NCI-H1417 (cell line): ENCODE measurements at regions not wholly inside any gene's neighbourhood (a gene's known extent, or its start where the extent isn't known, plus 50 kb on each side); places are given as distances from the start of the nearest gene placed in this dataset.

Experiments used
- DNase-seq, 3 experiments: peaks; one replicate each; lab custom pipeline; 2025; lab: John Stamatoyannopoulos, UW

DNA sequence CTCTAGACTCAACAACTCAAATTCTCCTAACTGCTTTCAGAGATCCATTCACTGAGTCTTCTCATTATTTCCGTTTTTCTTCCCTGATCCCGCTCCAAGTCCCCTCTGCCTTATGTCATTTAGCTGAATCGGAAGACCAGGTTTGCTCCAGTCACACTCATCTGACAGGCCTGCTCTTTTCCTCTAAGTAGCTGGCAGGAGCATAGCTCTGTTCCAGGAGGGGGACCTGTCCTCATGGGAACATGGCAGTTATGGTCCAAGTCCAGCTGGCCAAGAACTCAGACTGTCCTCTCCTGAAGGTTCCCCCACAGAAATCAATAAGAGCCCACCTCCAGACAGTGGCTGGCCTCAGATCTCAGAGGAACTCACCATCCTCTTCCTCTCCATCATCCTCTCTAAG lies 130.9 kb upstream of the SERP2 start:
- no peak for DNase-seq

DNA sequence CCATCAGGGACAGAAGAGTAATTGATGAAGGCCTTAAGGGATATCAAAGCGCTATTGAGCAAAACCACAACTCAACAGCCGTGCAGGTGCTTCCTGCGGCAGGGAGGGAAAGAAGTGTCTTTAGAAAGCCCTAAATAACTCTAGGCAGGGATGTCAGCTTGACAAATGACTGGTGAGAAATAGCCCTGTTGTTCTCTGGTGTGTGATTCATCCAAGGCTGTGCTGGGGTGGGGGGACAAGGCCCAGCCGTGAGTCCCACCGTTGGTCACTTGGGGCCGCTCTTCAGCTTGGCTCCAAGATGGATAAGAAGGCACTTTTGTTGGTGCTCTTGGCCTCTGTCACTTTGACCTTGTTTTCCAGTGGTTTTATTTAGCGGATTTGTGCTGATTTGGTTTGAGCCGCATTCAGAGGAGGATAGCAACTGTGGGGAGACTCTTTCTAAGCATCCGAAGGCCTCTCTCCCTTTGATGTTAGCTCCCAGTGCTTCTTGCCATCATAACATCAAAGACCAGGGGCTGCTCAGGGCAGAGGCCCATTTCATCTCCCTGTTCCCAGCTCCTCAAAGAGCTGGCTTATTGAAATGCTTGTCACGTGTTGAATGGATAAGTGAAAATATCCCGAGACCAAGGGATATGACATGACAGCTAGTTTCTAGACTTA lies 130.3 kb upstream of the SERP2 start:
- DNase-seq: peak in 1 of 3 experiments; percentile 72

DNA sequence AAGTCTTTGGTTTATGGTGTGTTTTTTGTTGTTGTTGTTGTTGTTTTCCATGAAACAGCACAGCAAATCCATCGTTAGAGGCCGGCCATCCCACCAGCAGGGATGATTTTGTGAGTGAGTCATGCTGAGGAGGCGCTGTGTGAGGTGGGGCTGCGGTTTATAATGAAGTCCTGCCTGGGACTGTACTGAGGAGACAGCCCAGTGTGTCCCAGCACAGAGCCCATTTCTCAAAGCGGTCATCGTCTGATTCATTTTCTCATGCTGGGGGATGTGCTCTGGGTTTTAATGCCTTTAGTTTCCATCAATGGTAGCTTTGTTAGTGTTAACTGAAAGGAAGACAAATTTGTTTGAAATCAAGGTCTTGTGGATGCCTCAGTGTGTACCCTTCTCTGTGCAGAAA lies 129.3 kb upstream of the SERP2 start:
- DNase-seq: no peak

DNA sequence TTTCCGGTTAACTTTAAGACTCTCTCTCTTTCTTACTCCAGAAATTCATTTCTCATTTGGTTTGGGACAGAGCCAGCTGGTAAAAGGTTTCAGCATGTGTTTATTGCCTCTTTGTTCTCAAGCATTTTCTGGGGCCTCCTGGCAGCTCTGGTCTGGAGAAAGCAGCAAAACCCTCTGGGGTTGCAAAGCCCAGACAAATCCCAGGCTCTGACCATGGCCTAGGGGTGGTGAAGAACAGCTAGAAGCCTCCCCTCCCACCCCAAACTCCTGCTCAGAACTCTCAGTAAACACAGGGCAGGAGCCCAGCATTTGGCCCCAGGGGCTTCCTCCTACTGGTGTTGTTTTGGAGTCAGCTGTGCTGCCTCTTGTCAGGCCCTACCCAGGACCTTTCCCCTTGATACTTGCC lies 124.2 kb upstream of the SERP2 start:
- DNase-seq: no peak

DNA sequence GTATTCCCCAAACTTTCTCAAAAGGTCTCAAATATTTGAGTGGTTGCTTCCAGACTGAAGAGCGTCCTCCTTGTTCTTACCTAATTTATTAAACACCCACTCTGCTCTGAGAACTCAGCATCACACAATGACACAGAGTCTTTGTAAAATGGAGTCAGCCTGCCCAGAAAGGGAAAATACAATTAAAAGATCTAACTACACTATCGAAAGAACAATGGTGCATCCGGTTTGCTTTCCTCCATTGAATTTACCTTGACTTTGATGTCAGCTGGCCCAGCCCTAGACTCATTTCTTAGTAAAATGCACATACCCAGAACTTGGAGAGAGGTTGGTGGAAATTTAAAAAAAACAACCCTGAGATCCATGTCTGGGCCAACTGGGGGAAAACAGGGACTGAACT lies 120.7 kb upstream of the SERP2 start:
- DNase-seq: no peak

DNA sequence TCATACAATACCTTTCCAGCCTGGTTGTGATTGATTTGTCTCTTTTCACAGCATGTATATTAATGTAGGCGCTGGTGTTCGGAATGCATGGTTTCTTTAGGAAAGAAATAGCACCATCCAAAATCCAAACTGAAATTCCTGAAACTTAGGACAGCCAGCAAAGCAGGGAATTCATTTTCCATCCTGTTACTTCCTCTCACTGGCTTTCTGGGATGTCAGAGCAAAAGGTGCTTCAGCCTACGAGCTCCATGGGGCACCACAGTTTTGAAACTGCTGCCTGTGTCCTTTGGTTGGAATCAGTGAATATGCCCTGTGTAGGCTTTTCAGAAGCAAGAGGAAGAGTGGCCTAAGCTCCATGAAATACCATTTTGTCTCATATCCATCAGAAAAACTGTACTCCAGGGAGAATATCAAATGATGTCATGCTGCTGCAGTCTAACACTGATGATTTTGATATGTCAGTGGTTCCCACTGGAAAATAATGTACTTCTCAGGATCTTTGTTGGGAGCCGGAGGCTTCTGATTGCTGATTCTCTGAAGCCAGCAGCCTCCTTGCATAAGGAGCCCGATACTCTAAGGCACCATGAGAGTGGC lies 117.8 kb upstream of the SERP2 start:
- DNase-seq: no peak

DNA sequence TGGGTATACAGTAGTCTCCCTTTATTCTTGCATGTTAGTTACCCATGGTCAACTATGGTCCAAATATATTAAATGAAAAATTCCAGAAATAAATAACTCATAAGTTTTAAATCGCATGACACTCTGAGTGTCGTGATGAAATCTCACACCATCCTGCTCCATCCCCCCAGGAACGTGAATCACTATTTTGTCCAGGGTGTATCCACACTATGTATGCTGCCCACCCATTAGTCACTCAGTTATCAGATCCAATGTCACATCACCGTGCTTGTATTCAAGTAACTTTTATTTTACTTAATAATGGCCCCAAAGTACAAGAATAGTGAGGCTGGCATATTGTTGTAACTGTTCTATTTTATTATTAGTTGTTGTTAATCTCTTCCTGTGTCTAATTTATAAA lies 115.8 kb upstream of the SERP2 start:
- DNase-seq: no peak

DNA sequence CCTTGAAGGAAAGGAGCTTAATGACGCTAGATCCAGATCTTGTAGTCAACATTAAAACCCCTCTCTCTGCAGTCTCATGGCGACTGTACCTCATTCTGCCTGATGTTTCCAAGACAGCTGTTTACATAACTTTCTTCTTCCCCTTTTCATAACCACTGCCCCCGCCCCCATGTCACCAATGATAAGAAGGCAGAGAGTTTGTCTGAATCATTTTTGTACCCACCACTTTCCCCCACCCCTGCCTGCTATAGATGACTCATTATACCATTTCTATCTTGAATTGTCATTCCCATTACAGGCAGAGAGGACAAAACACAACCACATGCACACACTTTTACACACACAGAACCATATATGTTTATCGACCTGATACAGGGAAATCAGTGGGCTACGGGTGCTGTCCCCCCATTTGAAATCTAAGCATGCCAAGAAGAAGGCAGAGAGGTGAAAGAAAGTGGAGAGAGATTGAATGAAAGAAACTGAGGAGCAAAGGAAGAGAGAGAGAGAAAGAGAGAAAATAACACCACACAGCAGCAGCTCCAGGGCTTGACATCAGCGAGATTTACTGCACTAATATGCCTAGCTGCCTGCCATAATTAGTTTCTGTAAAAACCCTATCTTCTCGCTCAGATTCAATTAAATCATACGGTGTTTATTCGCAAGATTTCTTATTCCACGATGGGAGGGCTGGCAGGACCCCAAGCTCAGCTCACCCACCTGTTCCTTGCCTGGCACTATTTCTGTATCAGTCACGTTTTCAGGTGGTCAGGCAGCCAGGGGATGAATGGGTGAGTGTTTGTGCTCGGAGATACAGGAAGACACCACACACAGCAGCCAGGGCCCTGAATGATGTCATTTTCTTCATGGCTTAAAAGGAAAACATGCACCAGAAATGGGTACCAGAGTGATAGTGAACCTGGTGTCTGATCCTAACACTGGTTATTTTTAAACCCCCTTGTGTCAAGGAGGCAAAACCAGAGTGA lies 114.3 kb upstream of the SERP2 start:
- DNase-seq: peak in 1 of 3 experiments; percentile 17

DNA sequence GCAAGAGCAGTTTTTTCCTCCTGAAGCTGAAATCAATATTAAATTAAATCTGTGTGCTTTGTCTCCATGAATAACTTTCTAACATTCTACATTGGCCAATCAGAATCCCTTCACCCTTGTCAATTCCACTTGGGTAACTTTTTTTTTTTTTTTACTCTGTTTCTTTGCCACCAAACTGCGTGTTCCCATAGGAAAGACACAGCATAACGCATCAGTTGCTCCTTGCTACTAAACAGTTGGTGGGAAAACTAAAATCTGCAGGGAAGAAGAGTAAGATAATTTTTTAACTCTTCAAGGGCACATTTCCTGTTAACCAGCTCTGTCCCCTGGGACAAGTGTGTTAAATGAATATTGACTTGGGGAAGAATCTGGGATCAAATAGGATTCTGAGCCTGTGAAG lies 113.3 kb upstream of the SERP2 start:
- DNase-seq: no peak

DNA sequence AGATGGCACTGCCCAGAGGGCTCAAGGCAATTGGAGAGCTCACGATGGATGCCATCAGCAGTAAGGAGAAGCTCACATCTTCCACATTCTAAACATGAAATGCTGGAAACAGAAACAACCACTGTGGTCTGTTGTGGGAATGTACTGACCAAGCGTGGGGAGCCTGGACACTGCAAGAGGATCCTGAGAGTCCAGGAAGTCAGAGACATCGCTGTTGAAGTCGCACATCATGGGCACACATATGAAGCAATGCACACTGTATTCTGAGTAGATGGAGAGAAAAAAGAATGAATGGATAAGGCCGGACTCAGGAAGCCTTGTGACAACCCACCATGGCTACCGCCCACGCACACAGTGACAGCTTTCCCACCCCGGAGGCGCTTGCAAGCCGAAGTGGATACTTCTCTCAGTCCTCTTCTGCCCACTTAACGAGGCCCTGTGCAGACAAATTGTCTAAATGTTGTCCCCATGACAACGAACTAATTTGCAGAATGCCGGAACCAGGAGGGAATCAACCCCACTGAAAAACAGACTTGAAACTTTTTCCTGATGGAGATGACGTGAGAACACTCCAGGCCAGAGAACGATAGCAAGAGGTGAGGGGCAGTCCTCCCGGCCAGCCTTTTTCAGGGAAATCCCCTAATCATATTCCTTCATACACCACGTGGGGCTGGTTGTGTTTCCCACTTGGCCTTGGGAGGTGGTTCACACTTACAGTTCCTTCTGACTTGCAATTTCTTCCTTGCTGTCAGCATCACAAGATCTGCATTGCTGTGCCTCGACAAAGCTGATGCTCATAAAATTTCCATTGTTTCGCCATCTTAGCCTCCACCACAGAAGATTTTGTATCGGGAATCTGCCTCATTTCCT lies 109.6 kb upstream of the SERP2 start:
- peak in 2 of 3 experiments; percentile 18 to 36 for DNase-seq

DNA sequence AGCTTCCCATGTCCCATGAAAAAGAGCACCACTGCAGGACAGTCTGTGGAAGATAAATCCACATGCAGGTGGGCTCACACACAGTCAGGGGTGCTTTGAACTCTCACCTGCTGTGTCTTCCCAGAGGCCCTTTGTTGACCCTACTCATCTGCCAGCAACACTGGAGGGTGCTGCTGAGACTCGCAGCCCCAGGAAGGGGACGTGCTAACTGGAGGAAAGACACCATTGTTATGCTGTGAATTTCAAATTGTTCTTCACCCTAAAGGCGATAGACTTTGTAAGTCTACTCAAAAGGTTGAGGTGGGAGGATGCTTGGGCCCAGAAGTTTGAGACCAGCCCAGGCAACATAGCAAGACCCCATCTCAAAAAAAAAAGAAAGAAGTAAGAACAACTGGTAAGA lies 107.3 kb upstream of the SERP2 start:
- DNase-seq: no peak

DNA sequence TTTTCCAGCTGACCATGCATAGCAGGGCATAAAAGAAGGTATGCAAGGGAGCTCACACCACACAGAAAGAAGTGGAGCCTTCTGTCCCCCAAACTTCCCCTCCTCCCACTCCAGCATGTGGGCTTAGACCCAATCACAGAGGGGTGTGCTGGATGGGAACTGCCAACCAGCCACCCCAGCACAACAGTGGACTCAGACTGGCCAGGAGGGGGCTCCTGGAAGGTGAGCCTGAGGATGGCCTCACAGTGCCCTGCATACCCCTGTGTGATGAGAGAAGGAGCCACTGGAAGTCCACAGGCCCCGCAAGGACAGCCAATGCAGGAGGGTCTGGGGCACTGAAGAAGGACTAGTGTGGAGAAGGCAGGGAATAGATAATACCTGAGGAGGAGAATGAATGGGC lies 106.9 kb upstream of the SERP2 start:
- no peak for DNase-seq

DNA sequence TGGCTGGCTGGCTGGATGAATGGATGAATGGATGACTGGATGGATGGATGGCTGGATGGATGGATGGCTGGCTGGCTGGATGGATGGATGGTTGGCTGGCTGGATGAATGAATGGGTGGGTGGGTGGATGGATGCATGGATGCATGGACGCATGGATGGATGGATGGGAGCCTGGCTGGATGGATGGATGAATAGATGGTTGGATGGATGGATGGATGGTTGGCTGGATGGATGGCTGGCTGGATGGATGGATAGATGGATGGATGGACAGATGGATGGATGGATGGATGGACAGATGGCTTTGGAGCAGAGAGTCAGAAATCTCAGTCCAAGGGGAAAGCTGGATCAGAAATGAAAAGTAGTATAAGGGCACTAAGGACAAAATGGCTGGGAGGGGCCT lies 106.4 kb upstream of the SERP2 start:
- no peak for DNase-seq

DNA sequence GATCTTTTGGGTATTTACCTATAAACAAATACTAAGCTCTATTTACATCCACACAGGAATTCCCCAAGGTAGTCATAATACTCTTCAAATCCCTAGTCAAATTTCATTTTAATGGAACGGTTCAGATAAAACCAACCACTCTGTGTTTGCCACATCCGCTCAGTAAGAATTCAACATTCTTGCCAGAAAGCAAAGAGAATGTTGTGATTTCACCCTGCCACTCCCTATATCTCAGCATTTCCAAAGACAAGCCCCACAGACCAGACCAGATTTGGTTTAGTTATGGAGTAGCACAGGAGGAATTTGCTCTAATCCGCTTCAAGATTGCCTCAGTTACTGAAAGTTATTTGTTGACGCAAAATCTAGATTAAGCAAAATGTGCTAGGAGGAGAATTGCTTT lies 105.6 kb upstream of the SERP2 start:
- DNase-seq: no peak

DNA sequence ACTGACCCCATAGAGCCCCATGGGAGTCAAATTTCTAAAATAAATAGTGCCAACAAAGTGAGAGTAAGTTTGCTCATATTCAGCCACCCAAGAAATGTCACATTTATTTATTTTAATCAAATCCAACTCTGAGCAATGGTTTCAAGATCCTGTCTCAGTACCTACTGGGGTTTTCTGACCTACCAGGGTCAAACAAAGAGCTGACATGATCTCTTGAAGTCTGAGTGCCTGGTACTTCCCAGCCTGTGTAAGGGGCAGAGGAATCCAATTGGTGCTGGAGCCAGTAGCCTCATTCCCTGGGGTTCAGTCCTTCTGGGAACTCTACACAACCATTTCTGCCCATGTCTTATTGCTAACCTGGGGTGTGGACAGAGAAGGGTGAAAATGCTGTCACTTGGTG lies 104.6 kb upstream of the SERP2 start:
- no peak for DNase-seq

DNA sequence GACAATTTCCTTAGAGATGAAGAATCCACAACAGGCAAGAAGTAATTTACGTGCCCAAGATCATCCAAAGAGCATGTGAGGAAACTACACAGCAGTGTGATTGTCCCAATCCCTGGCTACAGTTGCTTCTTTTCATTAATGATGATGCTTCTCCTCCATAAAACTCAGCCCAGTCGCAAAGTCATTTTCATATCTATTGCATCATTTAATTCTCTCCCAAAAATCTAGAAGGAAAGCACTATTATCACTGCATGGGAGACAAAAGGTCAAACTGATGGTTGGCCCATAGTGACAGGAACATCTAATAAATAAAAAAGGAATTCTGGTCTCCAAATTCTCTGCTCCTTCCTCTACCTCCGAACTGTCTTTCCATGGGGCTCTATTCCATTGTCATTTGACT lies 103.5 kb upstream of the SERP2 start:
- no peak for DNase-seq

DNA sequence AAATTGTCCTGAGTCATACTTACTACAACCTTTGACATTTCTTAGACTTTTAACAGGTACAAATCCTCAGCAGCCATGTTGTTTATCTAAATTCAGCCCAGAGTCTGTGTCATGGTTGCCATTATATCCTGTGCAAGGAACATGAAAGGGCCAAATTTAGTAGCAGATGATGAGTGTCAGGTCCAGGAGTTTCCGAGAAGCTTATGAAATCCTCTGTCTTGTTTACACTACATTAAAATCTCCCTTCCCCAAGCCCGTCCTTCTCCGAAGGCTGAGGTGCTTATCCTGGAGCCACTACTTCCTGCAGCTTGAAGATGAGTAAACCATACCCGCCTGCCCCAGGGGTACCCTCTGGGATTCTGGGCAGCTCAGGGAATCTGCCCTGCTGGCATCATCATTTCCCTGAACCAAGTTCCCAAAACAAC lies 102.6 kb upstream of the SERP2 start:
- no peak for DNase-seq

DNA sequence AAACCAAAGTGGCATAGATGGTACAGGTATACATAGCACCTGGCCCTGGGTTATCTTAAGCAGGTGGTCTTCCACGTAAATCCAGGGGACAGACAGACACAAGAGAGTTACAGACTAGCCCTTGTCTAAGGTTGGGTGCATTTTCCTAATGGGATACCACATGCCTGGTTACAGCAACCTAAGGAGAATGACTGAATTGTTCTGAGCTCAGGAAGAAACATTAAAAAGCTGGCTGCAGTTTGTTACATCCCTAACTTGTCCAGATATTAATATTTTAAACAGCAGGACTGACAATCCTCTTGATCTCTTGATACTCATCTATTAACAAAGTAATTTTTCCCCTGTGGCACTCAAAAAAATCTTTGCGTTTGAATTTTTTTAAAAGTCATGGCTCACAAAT lies 102.2 kb upstream of the SERP2 start:
- no peak for DNase-seq

DNA sequence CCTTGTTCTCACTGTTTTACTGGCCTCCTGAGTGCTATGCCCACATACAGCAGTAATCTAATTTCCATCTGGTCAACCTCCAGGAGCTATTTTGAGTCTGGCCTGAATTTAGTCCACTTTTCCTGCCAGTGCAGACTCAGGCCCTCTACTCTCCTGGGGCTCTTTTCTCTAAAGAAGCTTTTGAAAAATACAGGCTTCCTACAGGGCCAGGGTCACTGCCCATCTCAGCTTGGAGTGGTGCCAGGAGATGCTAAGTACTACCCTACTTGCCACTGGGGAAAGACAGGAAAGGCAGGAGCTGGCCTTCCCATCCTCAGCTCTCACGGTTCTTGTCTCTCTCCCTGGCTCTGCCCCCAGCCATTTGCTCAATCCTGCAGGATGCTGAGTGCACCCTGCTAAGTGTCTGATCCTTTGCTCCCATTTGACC lies 101.7 kb upstream of the SERP2 start:
- DNase-seq: peak in 2 of 3 experiments; percentile 27 to 48

DNA sequence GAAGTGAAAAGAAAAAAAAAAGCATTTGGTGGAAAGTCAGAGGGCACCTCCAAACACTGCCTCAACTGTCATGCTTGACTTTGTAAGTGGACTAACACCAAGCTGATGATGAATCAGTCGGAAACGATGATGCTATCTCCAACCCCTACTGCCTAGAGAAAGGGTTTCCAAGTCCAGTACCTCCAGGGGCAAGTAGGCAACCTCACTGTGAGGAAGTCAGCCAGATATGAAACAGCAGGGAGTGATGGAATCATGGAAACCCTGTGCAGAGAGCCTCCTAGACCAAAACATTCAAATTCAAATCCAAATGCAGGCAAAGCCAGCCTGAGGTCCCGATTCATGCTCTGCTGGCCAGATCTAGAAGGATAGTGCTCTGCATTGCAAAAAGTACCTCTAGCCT lies 100.9 kb upstream of the SERP2 start:
- no peak for DNase-seq

DNA sequence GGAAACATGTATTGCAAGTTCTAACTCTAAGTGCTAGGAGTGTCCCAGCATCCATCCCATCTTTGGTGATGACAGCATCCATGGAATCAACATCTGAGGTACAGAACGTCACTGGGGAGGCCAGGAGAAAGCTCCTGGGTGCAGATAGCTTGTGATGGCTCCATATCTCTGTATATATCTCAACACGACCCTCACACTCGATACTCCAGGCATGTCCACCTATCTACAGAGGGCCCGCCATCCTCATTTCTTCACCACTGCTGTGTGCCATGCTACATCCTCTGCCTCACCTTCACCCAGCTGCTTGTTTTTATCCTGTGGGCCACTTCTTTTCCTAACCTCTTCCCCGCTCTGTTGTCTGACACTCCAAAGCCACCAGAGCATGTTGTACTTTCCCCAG lies 100.4 kb upstream of the SERP2 start:
- DNase-seq: no peak
